AG04450 (cell line): ENCODE measurements at regions not wholly inside any gene's neighbourhood (a gene's known extent, or its start where the extent isn't known, plus 50 kb on each side); places are given as distances from the start of the nearest gene placed in this dataset.
"Not testable (repeated sequence)": the region's sequence is repeated elsewhere in the genome, so short reads cannot be mapped to it uniquely, and the experiment has no call there.

ENCODE experiments used
- CTCF ChIA-PET: fragments of 300-600, 350-600 bp; formaldehyde crosslinking; extraction: SDS; loops from one replicate; lab custom pipeline; 2022; ENCODE audit warnings: antibody characterized with exemption, inconsistent platforms; lab: Charles Lee
- POLR2A ChIA-PET: fragments of 350-600 bp; formaldehyde crosslinking; extraction: SDS; loops from one replicate; lab custom pipeline; 2021; ENCODE audit warnings: antibody characterized with exemption, inconsistent platforms; lab: Yijun Ruan, JAX
- DNase-seq: peaks from one replicate; pipeline ENCODE4 v3.0.0-alpha.2; 2011; ENCODE audit warnings: low read depth, low spot score
- H3K27ac ChIP-seq: one replicate; pipeline ENCODE4 v1.5.1; 2012; ENCODE audit warnings: low read depth, low read length, control low read depth
- H3K27me3 ChIP-seq: one replicate; pipeline ENCODE4 v1.6.0; 2012; ENCODE audit warnings: low read length; ENCODE audit not compliant: control insufficient read depth, insufficient read depth
- H3K4me3 ChIP-seq: 2 replicates; pipeline ENCODE4 v1.5.1; 2011; ENCODE audit warnings: mild to moderate bottlenecking, low read depth, low read length, control low read depth
- H3K9me3 ChIP-seq: 2 replicates; pipeline ENCODE4 v1.5.1; 2012; ENCODE audit warnings: low read length; ENCODE audit not compliant: control insufficient read depth, insufficient read depth
- CTCF ChIP-seq: IDR thresholded peaks from 2 replicates; pipeline ENCODE4 v1.5.1; 2011; ENCODE audit warnings: low read depth, low read length, control low read depth, inconsistent platforms

DNA sequence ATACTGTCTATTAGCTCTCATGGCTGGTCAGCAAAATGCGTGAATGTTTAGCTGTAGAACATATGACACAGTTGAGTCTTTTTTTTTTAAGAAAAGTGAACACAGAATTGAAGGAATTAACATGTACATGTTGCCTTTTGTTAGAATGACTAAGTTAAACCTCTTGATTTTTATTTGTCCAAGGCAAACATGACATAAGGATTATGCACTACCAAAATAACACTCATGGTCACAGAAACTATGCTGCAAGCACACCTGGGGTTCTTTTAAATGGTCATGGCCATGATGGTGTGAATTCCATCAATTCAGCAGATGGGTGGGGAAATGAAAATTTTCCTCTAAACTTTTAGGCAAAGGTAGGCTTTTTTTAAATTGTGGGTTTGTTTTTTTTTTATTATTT is 80.1 kb upstream of the CXCL13 start:
- POLR2A ChIA-PET: no interaction called here
- no peak for TF ChIP-seq CTCF
- no peaks in the 10 kb centered on the region for H3K9me3 ChIP-seq
- CTCF ChIA-PET: no interaction called here
- no peak for DNase-seq
- H3K27ac ChIP-seq: no peak overlapping the region
- H3K27me3 ChIP-seq: no peaks in the 10 kb centered on the region
- H3K4me3 ChIP-seq: no peak overlapping the region

GRCh38 chr4:77527900-77528299 is 77.7 kb upstream of the CXCL13 start:
- H3K9me3 ChIP-seq, POLR2A ChIA-PET, H3K27ac ChIP-seq, H3K27me3 ChIP-seq, H3K4me3 ChIP-seq, CTCF ChIA-PET, DNase-seq: not testable (repeated sequence)

DNA sequence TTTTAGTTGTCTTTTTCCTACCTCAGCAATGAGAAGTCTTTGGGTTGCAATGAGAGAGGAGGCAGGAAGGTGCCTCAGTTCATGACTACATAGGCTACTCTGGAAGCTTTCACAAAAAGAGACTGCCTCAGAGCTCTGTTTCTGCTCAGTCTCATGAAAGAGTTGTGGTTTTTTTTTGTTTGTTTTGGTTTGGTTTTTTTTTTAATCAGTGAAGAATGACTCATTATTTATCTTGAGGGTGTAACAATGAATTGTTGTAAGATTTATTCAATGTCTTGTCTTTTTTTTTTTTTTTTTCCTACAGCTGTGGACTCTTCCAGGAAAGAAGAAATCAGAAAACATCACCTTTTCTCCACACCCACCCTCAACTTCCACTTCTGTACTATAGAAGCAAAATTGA is 67.5 kb upstream of the CXCL13 start:
- H3K4me3 ChIP-seq: no peak overlapping the region
- POLR2A ChIA-PET: no interaction called here
- CTCF ChIA-PET: interaction anchor here (0.6 kb wide), 1 partner anchor 170 kb away, joined by 3 read pairs; no protein-coding TSS in a partner anchor

GRCh38 chr4:77538574-77539157 is 67.0 kb upstream of the CXCL13 start:
- DNase-seq: no peak
- Histone ChIP-seq H3K4me3 (no peak overlapping the region), H3K9me3 (no peaks in the 10 kb centered on the region), H3K27ac (no peak overlapping the region), H3K27me3 (no peaks in the 10 kb centered on the region)
- ChIA-PET CTCF (interaction anchor here (0.6 kb wide), 1 partner anchor 171 kb away, joined by 3 read pairs; no protein-coding TSS in a partner anchor), POLR2A (no interaction called here)
- TF ChIP-seq CTCF: no peak

More for the DNA sequence above, 67.5 kb upstream of the CXCL13 start:
- no peak for TF ChIP-seq CTCF
- H3K27ac ChIP-seq: no peak overlapping the region
- H3K9me3 ChIP-seq: no peaks in the 10 kb centered on the region
- no peak for DNase-seq
- H3K27me3 ChIP-seq: no peaks in the 10 kb centered on the region
